ENCODE measurements at regions not wholly inside any gene's neighbourhood (a gene's known extent, or its start where the extent isn't known, plus 50 kb on each side); places are given as distances from the start of the nearest gene placed in this dataset.

DNA sequence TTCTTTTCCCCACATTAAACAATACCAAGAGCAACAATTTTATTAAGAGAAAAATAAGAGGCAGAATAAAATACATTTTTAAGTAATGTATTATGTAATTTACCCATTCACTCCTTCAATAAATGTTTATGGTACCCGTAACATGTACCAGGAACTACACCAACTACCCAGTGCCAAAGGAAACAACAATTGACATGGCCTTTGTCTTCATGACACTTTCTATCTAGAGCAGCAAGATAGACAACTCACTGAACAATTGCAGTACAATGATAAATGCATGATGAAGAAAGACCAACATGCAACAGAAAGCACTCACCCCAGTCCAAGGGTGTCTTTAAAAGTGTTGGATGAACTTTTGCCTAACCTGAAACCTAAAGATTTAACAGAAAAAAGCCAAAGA, 493.8 kb downstream of the IGSF11 start:
- no peak overlapping the region for H3K27ac ChIP-seq
- 85 to 91% (median 89%) methylated on average over 1 of the region's 1 CpG for WGBS, 4 donors
- TF ChIP-seq, protein P1, sequence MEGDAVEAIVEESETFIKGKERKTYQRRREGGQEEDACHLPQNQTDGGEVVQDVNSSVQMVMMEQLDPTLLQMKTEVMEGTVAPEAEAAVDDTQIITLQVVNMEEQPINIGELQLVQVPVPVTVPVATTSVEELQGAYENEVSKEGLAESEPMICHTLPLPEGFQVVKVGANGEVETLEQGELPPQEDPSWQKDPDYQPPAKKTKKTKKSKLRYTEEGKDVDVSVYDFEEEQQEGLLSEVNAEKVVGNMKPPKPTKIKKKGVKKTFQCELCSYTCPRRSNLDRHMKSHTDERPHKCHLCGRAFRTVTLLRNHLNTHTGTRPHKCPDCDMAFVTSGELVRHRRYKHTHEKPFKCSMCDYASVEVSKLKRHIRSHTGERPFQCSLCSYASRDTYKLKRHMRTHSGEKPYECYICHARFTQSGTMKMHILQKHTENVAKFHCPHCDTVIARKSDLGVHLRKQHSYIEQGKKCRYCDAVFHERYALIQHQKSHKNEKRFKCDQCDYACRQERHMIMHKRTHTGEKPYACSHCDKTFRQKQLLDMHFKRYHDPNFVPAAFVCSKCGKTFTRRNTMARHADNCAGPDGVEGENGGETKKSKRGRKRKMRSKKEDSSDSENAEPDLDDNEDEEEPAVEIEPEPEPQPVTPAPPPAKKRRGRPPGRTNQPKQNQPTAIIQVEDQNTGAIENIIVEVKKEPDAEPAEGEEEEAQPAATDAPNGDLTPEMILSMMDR (IDR thresholded peaks at IDR 0.05) = no peak
- no peak for TF ChIP-seq POLR2A (IDR thresholded peaks at IDR 0.05)
- no peaks in the 10 kb centered on the region for H3K36me3 ChIP-seq (replicated peaks in 1 of 2)
- intact Hi-C loops (cut with DNase I) = no loop called here
- no peaks in the 10 kb centered on the region for H3K9me3 ChIP-seq (replicated peaks in 1 of 3)
- no peak for DNase-seq
- no peaks in the 10 kb centered on the region for H3K4me1 ChIP-seq (replicated peaks in 1 of 2)
- no peak overlapping the region for H3K4me3 ChIP-seq
- no peaks in the 10 kb centered on the region for H3K27me3 ChIP-seq

DNA sequence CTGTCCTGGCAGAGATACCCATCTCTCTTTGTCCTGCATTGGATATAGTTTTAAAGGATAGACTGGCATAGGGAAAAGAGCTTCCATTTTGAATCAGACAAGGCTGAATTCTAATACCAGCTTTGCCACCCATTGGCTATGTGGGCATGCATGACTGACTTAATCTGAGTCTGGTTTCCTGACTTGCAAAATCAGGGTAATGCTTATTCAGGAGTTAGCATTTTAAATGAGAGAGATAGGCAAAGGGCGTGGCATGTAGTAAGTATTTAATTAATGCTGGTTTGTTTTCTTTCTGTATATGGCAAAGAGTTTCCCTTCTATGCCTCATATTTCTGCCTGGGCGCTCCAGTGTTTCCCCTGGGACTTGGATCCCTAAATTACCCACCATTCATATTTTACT, 492.9 kb downstream of the IGSF11 start:
- Histone ChIP-seq H3K4me1 (replicated peaks in 1 of 2) (no peaks in the 10 kb centered on the region), H3K36me3 (replicated peaks in 1 of 2) (no peaks in the 10 kb centered on the region), H3K9me3 (replicated peaks in 1 of 3) (no peaks in the 10 kb centered on the region), H3K27ac (no peak overlapping the region), H3K27me3 (no peaks in the 10 kb centered on the region), H3K4me3 (no peak overlapping the region)
- intact Hi-C loops (cut with DNase I) = no loop called here
- no peak for TF ChIP-seq POLR2A (IDR thresholded peaks at IDR 0.05)
- TF ChIP-seq, protein P1 (IDR thresholded peaks at IDR 0.05) = no peak
- DNase-seq = no peak
- WGBS, 4 donors = 68 to 80% (median 75%) methylated on average over 2 of the region's 2 CpGs

DNA sequence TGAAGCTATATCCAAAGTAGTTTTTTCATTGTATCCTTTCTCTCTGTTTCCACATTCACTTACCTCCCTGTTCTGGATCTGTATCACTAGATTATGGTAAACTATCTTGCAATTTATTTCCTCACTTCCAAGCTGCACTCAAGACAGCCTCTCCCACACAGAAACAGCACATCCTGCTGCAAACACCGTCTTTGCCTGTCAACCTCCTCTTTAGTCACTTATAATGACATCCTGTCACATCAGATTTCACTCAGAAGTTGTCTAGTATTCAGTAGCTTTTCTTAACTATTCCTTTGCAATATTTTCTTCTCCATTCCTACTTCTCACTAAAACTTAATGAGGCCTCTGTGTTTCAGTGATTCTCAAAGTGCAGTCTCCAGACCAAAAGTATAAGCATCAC, 490.8 kb downstream of the IGSF11 start:
- H3K4me3 ChIP-seq = no peak overlapping the region
- H3K36me3 ChIP-seq (replicated peaks in 1 of 2) = no peaks in the 10 kb centered on the region
- H3K27ac ChIP-seq = no peak overlapping the region
- no peaks in the 10 kb centered on the region for H3K9me3 ChIP-seq (replicated peaks in 1 of 3)
- no peaks in the 10 kb centered on the region for H3K27me3 ChIP-seq
- no peaks in the 10 kb centered on the region for H3K4me1 ChIP-seq (replicated peaks in 1 of 2)
- intact Hi-C loops (cut with DNase I) = no loop called here
- 52 to 74% (median 66%) methylated on average over 1 of the region's 1 CpG for WGBS, 4 donors
- DNase-seq = no peak
- TF ChIP-seq, protein P1 (IDR thresholded peaks at IDR 0.05) = no peak

DNA sequence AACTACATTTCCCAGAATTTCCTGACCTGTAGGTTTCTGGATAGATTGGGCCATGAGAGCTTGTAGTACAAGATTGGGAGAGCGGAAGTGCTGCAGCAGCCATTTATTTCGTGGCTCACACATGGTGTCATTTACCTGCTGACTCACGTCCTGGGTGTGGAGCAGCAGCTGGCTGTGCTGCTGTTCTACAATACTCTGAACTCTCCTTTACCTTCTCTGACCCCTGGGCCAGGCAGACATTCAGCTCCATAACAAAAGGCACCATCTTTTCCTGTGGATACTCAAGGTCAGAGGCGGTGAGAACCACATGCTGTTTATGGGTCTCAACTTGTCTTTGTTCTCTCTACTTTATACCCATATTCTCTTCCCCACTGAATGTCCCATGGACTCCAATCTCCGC, 490.2 kb downstream of the IGSF11 start:
- no peak overlapping the region for H3K27ac ChIP-seq

More for the DNA sequence above, 490.2 kb downstream of the IGSF11 start:
- Histone ChIP-seq H3K4me3 (no peak overlapping the region), H3K4me1 (replicated peaks in 1 of 2) (no peaks in the 10 kb centered on the region), H3K36me3 (replicated peaks in 1 of 2) (no peaks in the 10 kb centered on the region), H3K9me3 (replicated peaks in 1 of 3) (no peaks in the 10 kb centered on the region), H3K27me3 (no peaks in the 10 kb centered on the region)
- 73 to 85% (median 76%) methylated on average over 5 of the region's 5 CpGs for whole genome bisulfite sequencing, 4 donors
- DNase-seq = no peak
- intact Hi-C loops (cut with DNase I) = no loop called here
- TF ChIP-seq POLR2A (IDR thresholded peaks at IDR 0.05) = no peak
- TF ChIP-seq, protein P1 (IDR thresholded peaks at IDR 0.05) = no peak

All from adrenal gland (tissue), 9 donors.